Lung (tissue), 11 donors: ENCODE measurements at regions not wholly inside any gene's neighbourhood (a gene's known extent, or its start where the extent isn't known, plus 50 kb on each side); places are given as distances from the start of the nearest gene placed in this dataset.

ENCODE experiments used
- ATAC-seq: fragments of 200-7000 bp; cut with Tn5 transposase; one replicate; pipeline ENCODE4 v1.9.1; 2020; ENCODE audit warnings: moderate number of reproducible peaks; ENCODE audit not compliant: insufficient read depth, low FRiP score
- DNase-seq, 3 donors: peaks; one replicate each; pipeline ENCODE4 v3.0.0-alpha.2; 2013 to 2017
- H3K27ac ChIP-seq, 2 donors: one replicate each; pipeline ENCODE4 v1.5.1; 2013; ENCODE audit warnings: mild to moderate bottlenecking in 2 of 2, moderate library complexity in 2 of 2, control low read depth in 1 of 2, inconsistent platforms in 1 of 2, low read depth in 1 of 2, low read length in 1 of 2
- H3K27me3 ChIP-seq, 3 donors: one replicate each; pipeline ENCODE4 v1.5.1; 2013; ENCODE audit warnings: low read length in 2 of 3; ENCODE audit not compliant: control insufficient read depth in 3 of 3, insufficient read depth in 3 of 3
- H3K36me3 ChIP-seq, 4 donors: one replicate each; pipeline ENCODE4 v1.5.1; 2013; ENCODE audit warnings: low read length in 4 of 4, mild to moderate bottlenecking in 1 of 4, moderate library complexity in 1 of 4; ENCODE audit not compliant: control insufficient read depth in 4 of 4, insufficient read depth in 4 of 4
- H3K4me1 ChIP-seq, 5 donors: one replicate each; pipeline ENCODE4 v1.5.1; 2013; ENCODE audit warnings: low read length in 5 of 5, mild to moderate bottlenecking in 2 of 5, moderate library complexity in 1 of 5; ENCODE audit not compliant: control insufficient read depth in 5 of 5, insufficient read depth in 5 of 5
- H3K4me3 ChIP-seq: one replicate; pipeline ENCODE4 v1.5.1; 2013; ENCODE audit warnings: mild to moderate bottlenecking, control low read depth, moderate library complexity
- H3K9ac ChIP-seq, 2 donors: one replicate each; pipeline ENCODE4 v1.5.1; 2013; ENCODE audit warnings: low read length in 2 of 2, control low read depth in 1 of 2; ENCODE audit not compliant: insufficient read depth in 1 of 2
- H3K9me3 ChIP-seq, 4 donors: one replicate each; pipeline ENCODE4 v1.5.1; 2013; ENCODE audit warnings: low read length in 3 of 4, mild to moderate bottlenecking in 1 of 4, moderate library complexity in 1 of 4; ENCODE audit not compliant: control insufficient read depth in 4 of 4, insufficient read depth in 3 of 4
- WGBS, 2 donors: extraction: QIAGEN DNeasy Blood & Tissue Kit; methylation state at CpG; one replicate each; pipeline ENCODE4 v1.1.7; 2013; 5-methylcytosine and 5-hydroxymethylcytosine counted together
- TF ChIP-seq, protein P1 (sequence below): IDR thresholded peaks from 2 replicates; pipeline ENCODE4 v1.5.1; 2012; ENCODE audit warnings: mild to moderate bottlenecking; ENCODE audit errors: control extremely low read depth, extremely low read depth
- donor health status: control.
- donor health status: control.
- donor health status: Bipolar disorder and iron deficiency.
- donor health status: healthy.
- donor health status: DM: yes; HTN: yes; CAD: no.

DNA sequence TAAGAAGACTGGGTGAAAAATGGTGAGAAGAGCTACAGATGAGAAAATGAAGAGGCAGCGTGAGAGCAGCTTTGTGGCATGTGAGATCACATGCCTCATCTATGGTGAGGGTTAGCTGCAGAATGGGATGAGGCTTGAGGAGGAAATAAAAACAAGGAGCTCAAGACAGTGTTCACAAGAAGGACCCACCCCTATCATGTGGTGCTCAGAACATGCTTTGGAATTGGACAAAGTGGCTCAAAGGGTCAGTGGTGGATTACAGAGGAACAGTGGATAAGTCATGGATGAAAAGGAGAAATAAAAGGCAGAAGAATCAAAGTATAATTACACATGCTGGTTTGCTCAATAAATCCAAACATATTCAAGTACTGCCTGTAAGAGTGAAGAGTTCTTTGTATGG, 126.9 kb upstream of the UST start:
- WGBS, 2 donors = 96% methylated on average over 1 of the region's 1 CpG
- DNase-seq (no peak), ATAC-seq (no peak)
- Histone ChIP-seq H3K27me3 (no peaks in the 10 kb centered on the region), H3K27ac (no peak overlapping the region), H3K9ac (no peak overlapping the region), H3K36me3 (no peaks in the 10 kb centered on the region), H3K9me3 (no peaks in the 10 kb centered on the region), H3K4me1 (peaks cover 0 to 4% (median 0%) of the 10 kb centered on the region in 5 donors), H3K4me3 (no peak overlapping the region)
- TF ChIP-seq, protein P1, sequence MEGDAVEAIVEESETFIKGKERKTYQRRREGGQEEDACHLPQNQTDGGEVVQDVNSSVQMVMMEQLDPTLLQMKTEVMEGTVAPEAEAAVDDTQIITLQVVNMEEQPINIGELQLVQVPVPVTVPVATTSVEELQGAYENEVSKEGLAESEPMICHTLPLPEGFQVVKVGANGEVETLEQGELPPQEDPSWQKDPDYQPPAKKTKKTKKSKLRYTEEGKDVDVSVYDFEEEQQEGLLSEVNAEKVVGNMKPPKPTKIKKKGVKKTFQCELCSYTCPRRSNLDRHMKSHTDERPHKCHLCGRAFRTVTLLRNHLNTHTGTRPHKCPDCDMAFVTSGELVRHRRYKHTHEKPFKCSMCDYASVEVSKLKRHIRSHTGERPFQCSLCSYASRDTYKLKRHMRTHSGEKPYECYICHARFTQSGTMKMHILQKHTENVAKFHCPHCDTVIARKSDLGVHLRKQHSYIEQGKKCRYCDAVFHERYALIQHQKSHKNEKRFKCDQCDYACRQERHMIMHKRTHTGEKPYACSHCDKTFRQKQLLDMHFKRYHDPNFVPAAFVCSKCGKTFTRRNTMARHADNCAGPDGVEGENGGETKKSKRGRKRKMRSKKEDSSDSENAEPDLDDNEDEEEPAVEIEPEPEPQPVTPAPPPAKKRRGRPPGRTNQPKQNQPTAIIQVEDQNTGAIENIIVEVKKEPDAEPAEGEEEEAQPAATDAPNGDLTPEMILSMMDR = no peak

DNA sequence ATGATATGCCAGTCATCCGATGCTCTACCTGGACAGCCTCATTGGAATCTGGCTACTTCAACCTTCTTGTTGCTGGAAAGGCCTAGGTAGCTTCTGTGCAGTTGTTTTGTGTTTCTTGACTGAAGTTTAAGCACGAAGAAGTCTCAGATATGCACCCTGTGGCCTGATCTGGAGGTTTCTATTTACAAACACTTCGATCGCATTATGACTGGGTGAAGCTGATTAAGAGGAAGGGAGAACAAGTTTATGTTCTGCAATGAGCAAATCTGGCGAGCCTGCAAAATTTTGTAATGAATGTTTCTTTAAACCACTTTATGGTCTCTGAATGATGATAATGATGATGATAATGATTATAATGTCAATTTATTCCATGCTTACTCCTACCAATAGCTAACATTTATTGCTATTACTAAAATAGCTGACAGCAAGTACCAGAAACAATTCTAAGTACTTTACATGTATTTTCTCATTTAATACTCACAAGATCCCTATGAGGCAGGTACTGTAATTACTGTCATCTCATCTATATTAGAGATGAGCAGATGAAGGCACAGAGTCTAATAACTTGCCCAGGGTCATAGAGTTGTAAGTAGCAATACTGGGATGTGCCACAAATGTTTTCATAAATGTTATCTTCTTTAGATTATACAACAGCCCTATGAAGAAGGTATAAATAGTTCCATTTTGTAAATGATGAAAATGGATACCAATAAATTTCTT, 126.1 kb upstream of the UST start:
- no peak for ATAC-seq
- Histone ChIP-seq H3K27ac (no peak overlapping the region), H3K4me1 (peaks cover 0 to 4% (median 0%) of the 10 kb centered on the region in 5 donors), H3K9me3 (no peaks in the 10 kb centered on the region), H3K9ac (no peak overlapping the region), H3K36me3 (no peaks in the 10 kb centered on the region), H3K4me3 (no peak overlapping the region), H3K27me3 (no peaks in the 10 kb centered on the region)
- peak in 1 of 3 donors; percentile 40 for DNase-seq
- TF ChIP-seq, protein P1 = no peak
- 78% methylated on average over 5 of the region's 5 CpGs for WGBS, 2 donors

DNA sequence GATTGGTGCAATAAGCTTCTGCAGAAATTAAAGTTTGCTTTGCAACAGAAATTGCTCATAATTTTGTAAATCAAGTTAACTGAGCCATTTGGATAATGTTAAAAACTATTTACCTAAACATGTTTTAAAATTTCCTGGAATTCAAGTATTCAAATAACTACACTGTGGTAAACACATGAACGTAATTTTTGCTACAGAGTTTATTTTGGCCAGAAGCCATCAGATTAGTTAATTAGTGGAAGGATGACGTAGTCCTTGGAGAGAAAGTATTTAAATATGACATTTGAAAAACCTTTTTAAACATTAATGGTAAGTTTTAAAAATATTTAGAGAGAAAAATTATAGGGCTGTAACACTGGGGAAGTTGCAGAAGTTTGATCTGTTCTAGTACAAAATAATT, 121.2 kb upstream of the UST start:
- 22 to 51% methylated on average over 2 of the region's 2 CpGs for WGBS, 2 donors
- H3K27ac ChIP-seq = no peak overlapping the region
- DNase-seq = peak in 2 of 3 donors; percentile 26 to 53
- H3K4me1 ChIP-seq = peaks cover 0 to 3% (median 0%) of the 10 kb centered on the region in 5 donors
- no peak for ATAC-seq
- TF ChIP-seq, protein P1 = no peak
- H3K9ac ChIP-seq = no peak overlapping the region
- H3K36me3 ChIP-seq = no peaks in the 10 kb centered on the region
- H3K9me3 ChIP-seq = no peaks in the 10 kb centered on the region
- H3K27me3 ChIP-seq = no peaks in the 10 kb centered on the region
- H3K4me3 ChIP-seq = no peak overlapping the region

DNA sequence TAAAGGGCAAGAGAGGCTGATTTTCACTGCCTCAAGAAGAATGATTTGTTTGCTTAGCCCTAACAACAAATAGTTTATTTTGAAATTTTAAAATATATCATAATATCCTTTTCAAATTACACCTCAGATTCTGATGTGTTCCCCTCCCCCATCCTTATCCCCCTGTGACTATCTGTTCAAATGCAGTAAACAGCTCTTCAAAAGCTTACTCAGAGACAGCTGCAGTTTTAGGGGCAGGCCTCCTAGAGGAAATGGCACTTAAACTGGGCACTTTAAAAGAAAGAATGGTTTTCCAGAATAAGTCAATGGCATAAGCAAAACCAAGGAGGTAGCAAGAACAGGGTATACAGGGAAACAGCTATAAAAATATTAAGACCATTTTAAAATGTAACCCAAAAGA, 118.6 kb upstream of the UST start:
- DNase-seq = peak in 1 of 3 donors; percentile 32

More for the DNA sequence above, 118.6 kb upstream of the UST start:
- Histone ChIP-seq H3K9ac (no peak overlapping the region), H3K27ac (no peak overlapping the region), H3K4me1 (peaks cover 0 to 3% (median 0%) of the 10 kb centered on the region in 5 donors), H3K36me3 (no peaks in the 10 kb centered on the region), H3K9me3 (no peaks in the 10 kb centered on the region), H3K4me3 (no peak overlapping the region), H3K27me3 (no peaks in the 10 kb centered on the region)
- TF ChIP-seq, protein P1 = no peak
- no peak for ATAC-seq
